ENCODE measurements at regions not wholly inside any gene's neighbourhood (a gene's known extent, or its start where the extent isn't known, plus 50 kb on each side); places are given as distances from the start of the nearest gene placed in this dataset.

- peaks cover 0 to 6% (median 0%) of the 10 kb centered on the region in 9 donors for H3K4me1 ChIP-seq
- DNase-seq (no peak), ATAC-seq (no peak)
- H3K36me3 ChIP-seq = no peaks in the 10 kb centered on the region
- H3K27ac ChIP-seq = no peak overlapping the region
- no peak overlapping the region for H3K4me3 ChIP-seq
- intact Hi-C loops (cut with DNase I) = no loop called here
- peaks cover 0 to 6% (median 0%) of the 10 kb centered on the region in 11 donors for H3K9me3 ChIP-seq
- TF ChIP-seq, protein P1, sequence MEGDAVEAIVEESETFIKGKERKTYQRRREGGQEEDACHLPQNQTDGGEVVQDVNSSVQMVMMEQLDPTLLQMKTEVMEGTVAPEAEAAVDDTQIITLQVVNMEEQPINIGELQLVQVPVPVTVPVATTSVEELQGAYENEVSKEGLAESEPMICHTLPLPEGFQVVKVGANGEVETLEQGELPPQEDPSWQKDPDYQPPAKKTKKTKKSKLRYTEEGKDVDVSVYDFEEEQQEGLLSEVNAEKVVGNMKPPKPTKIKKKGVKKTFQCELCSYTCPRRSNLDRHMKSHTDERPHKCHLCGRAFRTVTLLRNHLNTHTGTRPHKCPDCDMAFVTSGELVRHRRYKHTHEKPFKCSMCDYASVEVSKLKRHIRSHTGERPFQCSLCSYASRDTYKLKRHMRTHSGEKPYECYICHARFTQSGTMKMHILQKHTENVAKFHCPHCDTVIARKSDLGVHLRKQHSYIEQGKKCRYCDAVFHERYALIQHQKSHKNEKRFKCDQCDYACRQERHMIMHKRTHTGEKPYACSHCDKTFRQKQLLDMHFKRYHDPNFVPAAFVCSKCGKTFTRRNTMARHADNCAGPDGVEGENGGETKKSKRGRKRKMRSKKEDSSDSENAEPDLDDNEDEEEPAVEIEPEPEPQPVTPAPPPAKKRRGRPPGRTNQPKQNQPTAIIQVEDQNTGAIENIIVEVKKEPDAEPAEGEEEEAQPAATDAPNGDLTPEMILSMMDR (IDR thresholded peaks at IDR 0.05) = no peak
- H3K27me3 ChIP-seq = no peaks in the 10 kb centered on the region
These were observed 305.4 kb downstream of the MEX3B start for GRCh38 chr15:81740416-81740815.

GRCh38 chr15:81729340-81729739, 316.5 kb downstream of the MEX3B start:
- intact Hi-C loops (cut with DNase I) = no loop called here
- H3K4me3 ChIP-seq = no peak overlapping the region
- H3K4me1 ChIP-seq = no peaks in the 10 kb centered on the region
- no peaks in the 10 kb centered on the region for H3K36me3 ChIP-seq
- TF ChIP-seq, protein P1 (IDR thresholded peaks at IDR 0.05) = no peak
- WGBS, 2 donors = 69 to 76% methylated on average over 3 of the region's 3 CpGs
- H3K9me3 ChIP-seq = no peaks in the 10 kb centered on the region
- no peak for DNase-seq
- H3K27ac ChIP-seq = no peak overlapping the region
- no peak for ATAC-seq
- peaks cover 0 to 5% (median 0%) of the 10 kb centered on the region in 7 donors for H3K27me3 ChIP-seq

GRCh38 chr15:81728726-81729125, 317.1 kb downstream of the MEX3B start:
- Histone ChIP-seq H3K9me3 (no peaks in the 10 kb centered on the region), H3K27me3 (peaks cover 0 to 5% (median 0%) of the 10 kb centered on the region in 7 donors), H3K4me3 (no peak overlapping the region), H3K27ac (no peak overlapping the region), H3K36me3 (no peaks in the 10 kb centered on the region), H3K4me1 (no peaks in the 10 kb centered on the region)
- intact Hi-C loops (cut with DNase I) = no loop called here
- ATAC-seq (no peak), DNase-seq (no peak)
- TF ChIP-seq, protein P1 (IDR thresholded peaks at IDR 0.05) = no peak

GRCh38 chr15:81725590-81725989, 320.2 kb downstream of the MEX3B start:
- Histone ChIP-seq H3K9me3 (no peaks in the 10 kb centered on the region), H3K4me3 (no peak overlapping the region), H3K27me3 (peaks cover 0 to 5% (median 0%) of the 10 kb centered on the region in 7 donors), H3K36me3 (no peaks in the 10 kb centered on the region), H3K27ac (no peak overlapping the region), H3K4me1 (peaks cover 0 to 8% (median 0%) of the 10 kb centered on the region in 9 donors)
- DNase-seq (no peak), ATAC-seq (no peak)
- WGBS, 2 donors = 81 to 85% methylated on average over 1 of the region's 1 CpG
- intact Hi-C loops (cut with DNase I) = no loop called here
- TF ChIP-seq, protein P1 (IDR thresholded peaks at IDR 0.05) = no peak
